MM.1S (cell line): ENCODE measurements at regions not wholly inside any gene's neighbourhood (a gene's known extent, or its start where the extent isn't known, plus 50 kb on each side); places are given as distances from the start of the nearest gene placed in this dataset.

Experiments
- DNase-seq: peaks from one replicate; pipeline ENCODE4 v3.0.0-alpha.2; 2015
- H2AFZ ChIP-seq: fragments of 300-600 bp; sonication (generic); 2 replicates; pipeline ENCODE4 v1.6.0; 2016; ENCODE audit warnings: antibody characterized with exemption, low read length
- H3F3A ChIP-seq: fragments of 300-600 bp; sonication (generic); 2 replicates; pipeline ENCODE4 v1.6.1; 2016; ENCODE audit warnings: mild to moderate bottlenecking, antibody characterized with exemption, low read length, moderate library complexity, mixed read lengths; ENCODE audit not compliant: insufficient read depth
- H3K27ac ChIP-seq: fragments of 300-600 bp; sonication (generic); 2 replicates; pipeline ENCODE4 v1.5.1; 2016; ENCODE audit warnings: mild to moderate bottlenecking, low read length
- H3K27me3 ChIP-seq: fragments of 300-600 bp; sonication (generic); replicated peaks from 2 replicates; pipeline ENCODE4 v1.6.0; 2016; ENCODE audit warnings: low read length; ENCODE audit not compliant: insufficient read depth
- H3K36me3 ChIP-seq: fragments of 300-600 bp; sonication (generic); replicated peaks from 2 replicates; pipeline ENCODE4 v1.6.1; 2016; ENCODE audit warnings: mild to moderate bottlenecking, low read length, mixed read lengths; ENCODE audit not compliant: insufficient read depth
- H3K4me1 ChIP-seq: fragments of 300-600 bp; sonication (generic); 2 replicates; pipeline ENCODE4 v1.6.1; 2016; ENCODE audit warnings: low read length, mixed read lengths
- H3K4me2 ChIP-seq: fragments of 300-600 bp; sonication (generic); 2 replicates; pipeline ENCODE4 v1.6.0; 2016; ENCODE audit warnings: low read depth, low read length
- H3K4me3 ChIP-seq: fragments of 300-600 bp; sonication (generic); 2 replicates; pipeline ENCODE4 v1.5.1; 2016; ENCODE audit warnings: low read length, mixed read lengths
- H3K79me2 ChIP-seq: fragments of 300-600 bp; sonication (generic); 2 replicates; pipeline ENCODE4 v1.6.1; 2016; ENCODE audit warnings: mixed run types, low read length, mixed read lengths
- H3K9ac ChIP-seq: fragments of 300-600 bp; sonication (generic); 2 replicates; pipeline ENCODE4 v1.6.1; 2016; ENCODE audit warnings: low read length, mixed read lengths
- H3K9me2 ChIP-seq: fragments of 300-600 bp; sonication (generic); replicated peaks from 2 replicates; pipeline ENCODE4 v1.6.1; 2016; ENCODE audit warnings: mild to moderate bottlenecking, low read length, mixed read lengths; ENCODE audit not compliant: insufficient read depth
- H3K9me3 ChIP-seq: fragments of 300-600 bp; sonication (generic); replicated peaks from 2 replicates; pipeline ENCODE4 v1.6.1; 2016; ENCODE audit warnings: mild to moderate bottlenecking, low read length, mixed read lengths; ENCODE audit not compliant: insufficient read depth
- H4K20me1 ChIP-seq: fragments of 300-600 bp; sonication (generic); 2 replicates; pipeline ENCODE4 v1.6.1; 2016; ENCODE audit warnings: mild to moderate bottlenecking, low read length, moderate library complexity, mixed read lengths; ENCODE audit not compliant: insufficient read depth
- CTCF ChIP-seq: fragments of 300-600 bp; sonication (generic); IDR thresholded peaks from 2 replicates; pipeline ENCODE4 v1.5.1; 2016; ENCODE audit warnings: antibody characterized with exemption, low read length, mixed read lengths
- EZH2 ChIP-seq: fragments of 300-600 bp; sonication (generic); optimal IDR thresholded peaks from 2 replicates; pipeline ENCODE3; 2017; ENCODE audit warnings: low read depth, mild to moderate bottlenecking, antibody characterized with exemption, low read length, mixed read lengths
- EZH2phosphoT487 ChIP-seq: fragments of 300-600 bp; sonication (generic); IDR thresholded peaks from 2 replicates; pipeline ENCODE4 v1.6.1; 2018; ENCODE audit warnings: antibody characterized with exemption, low read length

- no peak overlapping the region for H3K4me2 ChIP-seq
- no peaks in the 10 kb centered on the region for H3K27me3 ChIP-seq
- no peaks in the 10 kb centered on the region for H3K79me2 ChIP-seq
- H3K9me2 ChIP-seq: no peaks in the 10 kb centered on the region
- no peaks in the 10 kb centered on the region for H3K9me3 ChIP-seq
- no peaks in the 10 kb centered on the region for H3F3A ChIP-seq
- no peak overlapping the region for H3K27ac ChIP-seq
- H3K4me3 ChIP-seq: no peak overlapping the region
- H3K4me1 ChIP-seq: no peaks in the 10 kb centered on the region
- no peak for TF ChIP-seq CTCF
- TF ChIP-seq EZH2: no peak
- no peak for TF ChIP-seq EZH2phosphoT487
- no peaks in the 10 kb centered on the region for H3K36me3 ChIP-seq
- no peak overlapping the region for H3K9ac ChIP-seq
- DNase-seq: no peak
- no peak overlapping the region for H2AFZ ChIP-seq
- H4K20me1 ChIP-seq: no peaks in the 10 kb centered on the region
Observed at GRCh38 chr18:78327643-78328042, 652.0 kb upstream of the SALL3 start.

GRCh38 chr18:78330766-78331165, 648.9 kb upstream of the SALL3 start:
- TF ChIP-seq EZH2 (no peak), EZH2phosphoT487 (no peak), CTCF (no peak)
- Histone ChIP-seq H3K9me2 (no peaks in the 10 kb centered on the region), H2AFZ (no peak overlapping the region), H3K27me3 (no peaks in the 10 kb centered on the region), H3K9me3 (no peaks in the 10 kb centered on the region), H3K36me3 (no peaks in the 10 kb centered on the region), H3K9ac (no peak overlapping the region), H3K27ac (no peak overlapping the region), H3K4me3 (no peak overlapping the region), H4K20me1 (no peaks in the 10 kb centered on the region), H3K4me2 (no peak overlapping the region), H3K79me2 (no peaks in the 10 kb centered on the region), H3F3A (no peaks in the 10 kb centered on the region), H3K4me1 (no peaks in the 10 kb centered on the region)
- DNase-seq: no peak

GRCh38 chr18:78352910-78353309, 626.7 kb upstream of the SALL3 start:
- Histone ChIP-seq H3K36me3 (no peaks in the 10 kb centered on the region), H3K9me2 (no peaks in the 10 kb centered on the region), H3K4me2 (no peak overlapping the region), H3F3A (no peaks in the 10 kb centered on the region), H2AFZ (no peak overlapping the region), H3K4me1 (no peaks in the 10 kb centered on the region), H3K27ac (no peak overlapping the region), H3K9me3 (no peaks in the 10 kb centered on the region), H3K79me2 (no peaks in the 10 kb centered on the region), H3K4me3 (no peak overlapping the region), H3K27me3 (no peaks in the 10 kb centered on the region), H4K20me1 (no peaks in the 10 kb centered on the region), H3K9ac (no peak overlapping the region)
- no peak for TF ChIP-seq EZH2phosphoT487
- TF ChIP-seq EZH2: no peak
- no peak for TF ChIP-seq CTCF
- no peak for DNase-seq

GRCh38 chr18:78362198-78362597, 617.4 kb upstream of the SALL3 start:
- Histone ChIP-seq H3K36me3 (no peaks in the 10 kb centered on the region), H3K9me2 (no peaks in the 10 kb centered on the region)

More at GRCh38 chr18:78362198-78362597, 617.4 kb upstream of the SALL3 start:
- no peak for TF ChIP-seq EZH2
- no peak for TF ChIP-seq CTCF
- TF ChIP-seq EZH2phosphoT487: no peak
- Histone ChIP-seq H3K27ac (no peak overlapping the region), H3K4me1 (no peaks in the 10 kb centered on the region), H2AFZ (no peak overlapping the region), H3K9me3 (no peaks in the 10 kb centered on the region), H3K4me2 (no peak overlapping the region), H3F3A (no peaks in the 10 kb centered on the region), H4K20me1 (no peaks in the 10 kb centered on the region), H3K9ac (no peak overlapping the region), H3K79me2 (no peaks in the 10 kb centered on the region), H3K27me3 (no peaks in the 10 kb centered on the region), H3K4me3 (no peak overlapping the region)
- DNase-seq: no peak
